HG03571 (cell line): ENCODE measurements at regions not wholly inside any gene's neighbourhood (a gene's known extent, or its start where the extent isn't known, plus 50 kb on each side); places are given as distances from the start of the nearest gene placed in this dataset.

Experiments
- ATAC-seq: cut with Tn5 transposase; IDR thresholded peaks from one replicate; pipeline ENCODE4 v1.9.1; 2021; ENCODE audit not compliant: unreplicated experiment

DNA sequence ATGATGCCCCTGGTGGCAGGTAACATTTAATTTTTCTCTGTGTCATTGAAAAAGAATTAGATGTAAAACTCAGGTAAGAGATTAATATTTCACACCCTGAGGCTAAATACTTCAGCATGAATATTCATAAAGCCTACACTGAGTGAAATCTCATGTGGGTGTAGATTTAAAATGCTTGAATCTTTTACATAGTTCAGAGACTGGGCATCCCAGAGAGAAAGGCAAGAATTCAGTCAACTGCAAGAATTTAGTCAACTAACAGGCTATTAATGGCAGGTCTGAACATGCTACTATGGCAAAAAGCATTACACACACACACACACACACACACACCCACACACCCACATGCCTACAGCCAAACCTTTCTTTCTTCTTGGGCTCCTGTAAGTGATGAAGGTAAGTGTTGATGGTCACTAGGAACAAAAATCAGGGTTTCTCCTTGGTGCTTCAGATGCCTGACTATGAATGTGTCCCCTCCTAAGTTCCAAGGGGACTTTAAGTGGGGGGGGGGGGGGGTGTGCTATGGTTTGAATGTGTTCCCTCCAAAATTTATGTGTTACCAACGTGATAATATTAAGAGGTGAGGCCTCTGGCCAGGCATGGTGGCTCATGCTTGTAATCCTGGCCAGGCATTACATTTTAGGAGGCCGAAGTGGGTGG, 63.7 kb upstream of the PSMD7 start:
- ATAC-seq, result no peak

DNA sequence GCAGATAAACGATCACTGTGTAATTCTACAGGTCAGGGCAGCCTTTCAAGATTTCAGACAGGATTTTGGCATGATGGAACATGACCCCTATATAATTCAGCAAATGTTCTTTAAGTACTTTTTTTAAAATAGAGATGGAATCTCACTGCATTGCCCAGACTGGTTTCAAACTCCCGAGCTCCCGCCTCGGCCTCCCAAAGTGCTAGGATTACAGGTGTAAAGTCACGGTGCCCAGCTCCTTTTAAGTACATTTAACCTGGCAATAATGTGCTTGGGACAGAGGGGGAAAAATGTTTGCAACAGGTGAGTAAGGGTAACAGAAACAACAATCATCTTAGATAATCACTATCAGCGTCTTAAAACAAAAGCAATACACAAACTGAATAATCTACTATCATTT, 66.5 kb upstream of the PSMD7 start:
- no peak for ATAC-seq

DNA sequence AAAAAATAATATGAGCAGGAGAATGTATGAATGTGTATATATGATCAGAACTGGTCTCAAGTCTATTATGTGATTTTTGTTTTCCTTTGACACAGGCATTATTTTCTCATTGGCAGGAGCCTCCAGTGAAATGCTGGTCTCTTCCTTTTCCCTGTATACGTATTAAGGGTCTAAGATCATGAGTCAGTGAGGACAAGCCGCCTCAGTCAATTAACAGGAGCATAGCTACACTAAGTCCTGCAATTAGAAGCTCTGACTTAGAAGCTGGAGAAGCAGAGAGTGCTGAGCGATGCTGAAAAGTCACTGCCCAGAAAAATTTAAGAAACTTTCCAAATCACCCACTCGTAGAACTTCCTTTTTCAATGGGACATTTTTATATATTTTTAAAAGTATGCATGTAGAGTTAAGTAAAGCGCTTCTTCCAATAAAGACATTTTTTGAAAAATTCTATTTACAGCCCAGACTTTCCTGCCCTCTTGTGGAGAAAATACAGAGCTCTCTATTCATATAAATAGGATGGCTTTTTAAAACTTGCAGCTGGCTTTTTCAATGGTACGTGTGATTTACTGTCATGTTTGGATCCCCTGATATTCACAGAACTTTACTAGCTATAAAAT, 70.2 kb upstream of the PSMD7 start:
- no peak for ATAC-seq

DNA sequence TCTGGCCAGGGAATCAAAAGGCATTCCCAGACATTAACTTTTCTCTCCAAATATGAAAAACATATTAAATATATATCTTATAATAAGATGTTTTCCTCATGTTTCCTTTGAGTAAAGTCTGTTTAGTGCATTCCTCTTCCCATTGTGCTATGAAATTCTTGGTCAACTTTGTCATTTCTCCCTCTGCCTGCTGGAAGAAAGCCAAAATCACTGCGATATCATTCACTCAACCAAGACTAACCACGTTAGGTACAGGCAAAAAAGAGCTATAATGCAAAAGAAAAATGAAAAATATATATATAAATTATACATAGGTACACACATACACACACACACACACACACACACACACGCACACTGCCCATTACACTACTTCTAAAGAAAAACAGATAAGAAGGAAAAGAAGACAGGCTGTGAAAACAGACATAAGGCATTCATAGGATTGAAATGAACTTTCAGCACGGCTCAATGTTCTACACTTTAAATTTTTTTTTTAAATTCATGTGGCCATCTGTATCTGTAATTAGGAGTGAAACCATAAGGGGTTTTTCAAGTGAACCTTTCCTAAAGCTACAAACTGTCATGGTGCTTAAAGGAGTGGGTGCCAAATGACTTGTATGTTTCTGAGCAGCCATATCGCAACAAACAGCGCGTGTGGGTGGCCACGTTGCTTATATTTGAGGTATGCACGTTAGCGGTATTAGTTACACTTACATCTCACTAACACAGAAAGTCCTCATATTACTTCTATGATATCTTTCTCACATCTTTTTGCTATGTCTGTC, 71.6 kb upstream of the PSMD7 start:
- no peak for ATAC-seq

DNA sequence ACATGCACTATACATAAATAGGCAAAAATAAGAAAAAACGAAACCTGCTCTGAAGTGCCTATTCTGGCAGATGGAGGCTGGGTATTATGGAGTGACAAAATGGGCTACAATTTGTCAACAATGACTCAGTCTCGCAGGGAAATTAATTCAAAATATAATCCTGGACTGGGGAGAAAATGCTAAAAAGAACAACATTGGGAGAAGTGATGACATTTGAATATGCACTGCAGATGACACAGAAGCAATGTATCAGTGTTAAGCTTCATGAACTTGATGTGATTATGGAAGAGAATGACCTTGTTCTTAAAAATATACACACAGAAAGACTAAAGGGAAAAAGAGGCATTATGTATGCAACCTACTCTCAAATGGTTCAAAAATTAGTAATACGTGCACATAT, 74.8 kb upstream of the PSMD7 start:
- no peak for ATAC-seq

DNA sequence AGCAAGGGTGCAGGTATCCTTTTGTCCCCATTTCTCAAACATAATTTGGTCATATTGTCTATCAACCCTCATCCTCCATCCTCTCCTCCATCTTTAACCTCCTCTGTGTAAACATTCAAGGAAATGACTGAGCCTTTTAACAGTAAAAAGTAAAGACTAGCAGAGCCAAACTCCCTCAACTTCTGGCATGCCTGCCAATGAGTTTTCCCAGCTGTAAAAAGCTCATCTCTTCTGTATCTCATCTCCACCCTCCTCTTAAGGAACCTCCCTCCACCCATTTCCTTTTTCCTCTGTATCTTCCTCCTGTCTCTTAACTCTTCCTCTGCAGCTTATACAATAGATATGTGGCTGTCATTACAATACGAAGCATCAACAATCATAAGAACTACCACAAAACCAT, 76.9 kb upstream of the PSMD7 start:
- ATAC-seq, result no peak

DNA sequence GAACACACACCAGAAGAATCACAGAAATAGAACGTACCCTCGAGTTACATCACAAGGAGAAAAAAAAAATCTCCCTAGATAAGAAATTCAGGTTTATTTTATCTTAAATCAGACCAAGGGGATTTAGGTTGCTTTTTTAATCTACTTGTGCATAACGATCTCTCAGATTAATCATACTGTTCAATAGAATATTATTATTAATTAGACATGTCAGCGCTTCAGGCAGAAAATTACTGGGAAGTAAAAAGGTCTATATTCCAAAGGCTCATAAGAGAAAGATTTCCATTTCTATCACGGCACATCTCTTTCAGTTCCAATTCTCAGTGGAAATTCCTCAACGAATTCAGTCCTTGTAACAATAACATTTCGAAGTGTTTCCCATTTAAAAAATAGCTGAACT, 77.7 kb upstream of the PSMD7 start:
- ATAC-seq, result no peak

DNA sequence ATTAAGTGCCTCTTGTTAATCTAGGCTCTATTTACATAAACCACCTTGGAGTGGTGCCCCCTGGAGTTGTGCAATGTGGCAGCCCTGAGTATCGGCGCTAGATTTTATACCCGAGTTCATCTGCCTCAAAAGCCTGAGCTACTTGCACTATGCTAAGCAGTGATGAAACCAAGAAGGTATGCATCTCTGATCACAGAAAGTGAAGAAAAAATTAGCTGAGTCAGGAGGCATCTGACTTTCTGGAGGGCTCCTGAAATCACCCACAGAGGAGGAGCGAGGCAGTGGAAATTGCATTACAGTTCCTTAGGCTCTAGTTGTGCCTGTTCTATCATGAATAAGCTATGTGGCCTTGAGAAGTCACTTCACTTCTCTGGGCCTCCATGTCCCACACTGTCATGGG, 80.3 kb upstream of the PSMD7 start:
- ATAC-seq, result no peak

DNA sequence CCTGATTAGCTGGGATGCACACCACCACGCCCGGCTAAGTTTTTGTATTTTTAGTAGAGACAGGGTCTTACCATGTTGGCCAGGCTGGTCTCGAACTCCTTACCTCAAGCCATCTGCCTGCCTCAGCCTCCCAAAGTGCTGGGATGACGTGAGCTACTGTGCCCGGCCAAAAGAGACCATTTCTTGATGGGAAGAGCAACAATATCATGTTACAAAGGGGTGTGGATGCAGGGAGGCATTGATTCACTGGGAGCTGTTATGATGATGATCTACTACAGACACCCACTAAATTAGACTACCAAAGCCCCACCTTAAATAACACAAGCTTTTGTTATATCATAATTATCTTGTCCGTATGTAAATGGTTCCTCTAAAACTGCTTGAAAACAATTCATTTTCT, 81.4 kb upstream of the PSMD7 start:
- no peak for ATAC-seq

DNA sequence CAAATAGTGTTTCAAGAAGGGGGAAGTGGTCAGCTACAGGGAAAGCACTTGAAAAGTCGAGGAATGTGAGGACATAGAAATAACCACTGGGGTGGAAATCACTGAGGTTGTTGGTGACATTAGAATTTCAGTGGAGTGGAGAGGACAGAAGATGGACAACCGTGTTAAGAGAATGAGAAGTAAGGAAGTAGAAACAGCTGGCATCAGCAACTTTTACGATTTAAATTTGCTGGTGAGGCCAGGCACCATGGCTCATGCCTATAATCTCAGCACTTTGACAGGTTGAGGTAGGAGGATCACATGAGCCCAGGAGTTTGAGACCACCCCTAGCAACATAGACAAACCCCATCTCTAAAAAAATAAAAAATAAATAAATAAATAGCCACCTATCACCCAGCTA, 83.2 kb upstream of the PSMD7 start:
- no peak for ATAC-seq

DNA sequence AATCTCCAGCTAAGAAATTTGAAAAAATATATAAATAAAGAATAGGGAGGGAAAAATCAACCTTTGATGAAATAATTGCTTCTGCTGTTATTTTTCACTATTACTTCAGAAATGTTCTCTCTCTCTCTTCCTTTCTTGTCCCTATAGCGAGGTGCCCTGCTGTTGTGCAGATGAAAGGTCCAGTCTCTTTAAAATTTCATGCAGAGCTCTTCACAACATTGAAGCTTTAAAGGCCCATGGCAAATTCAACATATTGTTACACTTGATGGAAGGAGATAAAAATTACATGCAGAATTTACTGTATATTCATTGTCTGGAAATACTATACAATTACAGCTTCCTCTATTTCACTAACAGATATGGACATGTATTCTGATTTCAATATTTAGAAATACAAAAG, 86.4 kb upstream of the PSMD7 start:
- no peak for ATAC-seq

DNA sequence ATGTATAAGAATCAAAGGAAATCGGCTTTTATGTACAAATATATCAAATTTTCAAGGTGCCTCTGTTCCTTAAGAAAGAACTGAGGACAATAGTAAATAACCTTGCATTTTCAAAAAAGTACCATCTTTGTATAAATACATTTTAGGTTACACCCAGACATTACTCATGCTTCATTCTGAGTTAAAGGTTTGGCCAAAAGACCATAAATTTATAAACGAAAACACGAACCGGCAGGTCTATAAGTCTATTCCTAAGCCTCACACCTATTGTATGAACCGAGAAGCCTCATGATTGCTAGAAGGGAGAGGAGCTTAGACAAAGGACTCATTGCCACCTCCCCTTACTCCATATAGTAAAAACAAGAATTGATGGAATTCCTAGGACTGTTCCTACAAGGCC, 94.6 kb upstream of the PSMD7 start:
- ATAC-seq, result no peak

DNA sequence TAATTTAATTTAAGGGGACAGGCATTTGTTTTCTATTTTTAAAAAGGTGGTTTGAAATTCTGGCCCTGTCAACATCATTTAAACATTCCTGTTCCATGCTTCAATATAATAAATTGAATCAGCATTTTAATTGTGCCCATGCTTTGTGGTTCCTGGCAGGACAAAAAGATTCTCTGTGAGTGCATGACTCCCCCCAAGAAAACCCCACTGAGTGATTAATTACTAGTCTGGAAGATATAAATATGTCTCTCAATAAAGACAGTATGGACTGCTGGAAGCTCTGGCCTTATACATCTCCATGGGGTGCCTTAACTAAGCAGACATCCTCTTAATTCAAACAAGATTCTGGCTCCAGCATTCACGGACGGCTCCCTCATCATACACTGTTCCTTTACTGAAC, 95.0 kb upstream of the PSMD7 start:
- no peak for ATAC-seq

DNA sequence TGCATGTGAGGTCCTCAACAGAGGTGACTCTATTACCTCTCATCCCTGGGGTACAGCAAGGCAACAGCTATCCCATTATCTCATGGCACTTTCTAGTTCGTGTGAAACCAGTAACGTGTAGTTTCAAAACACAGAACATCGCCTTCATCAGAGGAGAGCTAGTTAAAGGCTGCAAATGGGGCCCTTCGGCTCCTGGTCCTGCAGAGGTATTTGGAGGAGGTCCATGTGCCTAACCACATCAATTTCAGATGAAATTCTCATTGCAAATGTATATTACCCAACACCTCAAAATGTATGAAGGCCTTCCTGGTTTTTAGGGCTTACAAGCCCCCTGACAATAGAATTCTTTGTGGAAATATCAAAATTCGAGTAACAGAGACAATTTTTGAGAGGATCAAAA, 95.7 kb upstream of the PSMD7 start:
- ATAC-seq, result no peak

DNA sequence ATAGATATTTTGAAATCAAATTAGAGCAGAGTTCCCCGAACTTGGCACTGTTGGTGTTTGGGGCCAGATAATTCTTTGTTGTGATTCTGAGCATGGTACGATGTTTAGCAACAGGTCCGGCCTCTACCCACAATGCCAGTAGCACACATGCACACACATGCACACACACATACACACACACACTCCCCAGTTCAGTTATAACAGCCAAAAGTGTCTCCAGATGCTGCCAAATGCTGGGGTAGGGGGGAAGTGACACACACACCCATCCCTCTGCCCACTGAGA, 96.8 kb upstream of the PSMD7 start:
- no peak for ATAC-seq

DNA sequence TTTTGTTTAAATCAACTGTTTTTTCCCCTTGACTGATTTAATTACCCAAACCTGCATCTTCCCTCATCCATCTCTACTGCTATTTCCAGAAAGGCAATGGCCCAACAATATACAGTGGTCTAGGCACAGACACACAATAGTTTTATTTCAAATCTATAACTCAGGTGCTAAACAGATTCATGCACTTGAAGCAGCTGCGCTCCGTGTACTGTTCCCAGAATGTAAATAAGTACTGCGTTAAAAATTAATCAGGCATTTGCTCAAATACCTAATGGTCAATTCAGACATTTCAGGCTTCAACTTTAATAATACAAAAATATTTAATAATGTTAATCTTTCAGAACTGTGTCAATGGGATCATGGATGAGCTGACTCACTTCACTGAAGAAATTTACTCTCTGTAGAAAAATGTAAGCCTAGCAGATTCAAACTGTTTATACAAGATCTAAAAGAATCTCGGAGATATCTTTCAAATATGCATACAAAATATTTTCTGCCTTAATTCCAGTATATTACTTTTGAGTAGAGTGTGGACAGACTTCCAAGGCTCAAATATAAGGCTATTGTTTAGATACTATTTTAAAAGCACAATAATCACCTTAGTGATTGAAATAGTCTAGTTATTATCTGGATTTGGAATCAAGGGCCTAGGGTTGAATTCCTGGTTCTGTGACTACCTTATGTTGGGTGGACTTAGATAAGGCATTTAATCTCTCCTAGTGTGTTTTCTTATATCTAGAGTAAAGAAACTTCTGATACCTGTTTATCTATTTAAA, 97.4 kb upstream of the PSMD7 start:
- ATAC-seq, result no peak

DNA sequence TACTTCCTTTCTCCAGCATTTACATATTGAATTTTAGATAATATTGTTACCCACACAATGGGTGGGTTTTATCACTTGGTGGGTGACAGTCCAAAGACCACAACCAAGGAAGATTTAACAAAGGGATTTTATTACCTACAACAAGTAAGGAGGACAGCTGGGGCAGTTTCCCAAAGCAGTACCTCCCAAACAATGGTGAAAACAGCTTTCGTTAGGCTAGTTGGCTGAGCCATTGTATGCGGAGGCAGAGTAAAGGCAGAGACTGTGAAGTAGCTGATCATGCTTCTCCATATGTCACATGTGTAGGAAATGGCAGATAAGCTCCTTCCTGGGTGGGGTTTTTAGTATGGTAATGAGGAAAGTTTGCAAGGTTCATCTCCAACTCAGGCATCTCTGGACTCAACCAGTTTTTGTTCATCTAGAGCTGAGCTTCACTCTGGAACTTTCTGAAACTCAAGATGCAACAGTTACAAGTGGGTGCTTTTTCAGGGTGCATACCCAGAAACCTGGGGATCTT, 104.3 kb upstream of the PSMD7 start:
- ATAC-seq, result no peak

DNA sequence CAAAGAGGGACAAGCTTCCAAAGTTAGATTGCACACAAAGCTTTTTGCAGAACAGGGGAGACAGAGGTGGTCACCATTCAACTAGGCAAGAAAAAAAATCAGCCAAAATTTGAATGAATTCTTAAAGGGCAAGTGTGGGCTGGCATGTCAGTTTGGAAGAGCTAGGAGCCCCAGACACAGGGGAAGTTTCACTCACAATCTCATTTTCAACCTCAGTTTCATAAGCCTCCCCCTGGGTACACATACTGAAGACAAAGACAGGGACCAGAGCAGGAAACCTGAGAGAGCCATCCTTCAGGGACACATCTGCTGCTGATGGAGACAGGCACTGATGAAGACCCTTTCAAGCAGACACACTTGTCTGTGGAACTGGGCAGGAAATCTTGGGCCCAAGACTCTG, 106.3 kb upstream of the PSMD7 start:
- no peak for ATAC-seq

DNA sequence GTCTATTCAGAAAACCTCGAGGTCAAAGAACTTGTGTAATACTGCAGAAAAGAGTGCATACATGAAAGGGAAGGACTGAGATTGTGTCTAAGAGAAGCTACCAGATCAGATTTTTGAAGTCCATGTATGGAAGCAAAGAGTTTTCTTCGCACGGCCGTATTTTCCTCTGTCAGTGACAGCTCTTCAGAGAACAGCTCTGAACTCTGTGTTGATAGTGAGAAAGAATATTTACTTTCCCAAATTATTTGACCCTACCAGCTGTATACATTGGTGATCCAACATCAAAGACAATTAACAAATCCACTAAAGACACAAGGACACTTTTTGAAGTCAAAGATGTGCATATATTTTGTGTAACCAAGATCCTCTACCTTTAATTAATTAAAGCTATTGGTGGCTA, 107.8 kb upstream of the PSMD7 start:
- ATAC-seq, result no peak

DNA sequence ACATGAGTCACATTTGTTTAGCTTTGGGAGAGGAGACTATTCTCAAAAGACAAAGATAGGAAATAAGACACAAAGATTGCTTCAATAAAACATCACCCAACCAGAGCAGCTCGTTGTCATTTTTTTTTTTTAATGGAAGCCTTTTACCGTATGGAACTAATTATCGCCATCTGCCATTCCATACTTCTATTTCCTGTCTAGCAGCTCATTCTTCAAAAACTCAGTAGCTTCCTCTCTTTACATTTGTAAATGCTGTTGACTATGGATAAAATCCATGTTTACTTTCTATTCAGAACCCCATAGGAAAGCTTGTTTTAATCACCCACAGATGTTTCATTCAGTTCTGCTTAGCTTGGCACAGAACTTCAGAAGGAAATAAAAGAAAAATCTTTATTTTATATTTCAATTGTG, 110.0 kb upstream of the PSMD7 start:
- no peak for ATAC-seq

DNA sequence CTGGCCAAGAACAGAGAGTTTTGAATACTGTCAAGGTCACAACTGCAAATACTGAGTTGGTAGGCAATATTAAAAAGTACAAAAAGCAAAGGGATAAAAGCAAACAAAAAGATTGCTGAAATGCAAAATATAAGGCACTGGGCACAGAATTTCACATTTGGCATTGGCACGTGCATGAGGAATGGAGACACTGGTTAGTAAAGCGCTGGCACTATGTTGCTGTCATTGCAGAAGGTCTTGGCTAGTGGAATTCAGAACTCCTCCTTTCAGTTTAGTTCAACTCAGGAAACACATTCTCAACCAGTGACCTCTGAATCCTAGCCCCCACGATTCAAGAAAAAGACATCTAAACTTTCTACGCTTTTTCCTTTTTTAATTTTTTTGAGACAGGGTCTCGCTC, 111.8 kb upstream of the PSMD7 start:
- ATAC-seq, result no peak
